HCT116 (cell line): ENCODE measurements at regions not wholly inside any gene's neighbourhood (a gene's known extent, or its start where the extent isn't known, plus 50 kb on each side); places are given as distances from the start of the nearest gene placed in this dataset.

Experiments used
- ATAC-seq: fragments of 200-7000 bp; cut with Tn5 transposase; 2 replicates; pipeline ENCODE4 v1.9.1; 2020; ENCODE audit warnings: mild to moderate bottlenecking, moderate library complexity
- BruUV-seq: library from RNA; stranded (reverse); fragments of 400-500 nt; replicated peaks from 2 replicates; lab custom pipeline; 2021; lab: Mats Ljungman, UMichigan
- CTCF ChIA-PET: fragments of 300-600 bp; sonication (Branson Sonifier 250); formaldehyde crosslinking; loops from one replicate; lab custom pipeline; 2021; ENCODE audit warnings: antibody characterized with exemption; lab: Charles Lee
- POLR2A ChIA-PET: fragments of 300-600, 350-600 bp; sonication (Branson Sonifier 250); formaldehyde crosslinking; loops from one replicate; lab custom pipeline; 2021; ENCODE audit warnings: antibody characterized with exemption; lab: Charles Lee
- RAD21 ChIA-PET, 2 experiments: fragments of 300-600 bp; sonication (Branson Sonifier 250); formaldehyde crosslinking; loops; one replicate each; lab custom pipeline; 2023; ENCODE audit warnings: low total read pairs in 2 of 2; ENCODE audit not compliant: uncharacterized antibody in 2 of 2, unreplicated experiment in 2 of 2, low non-redundant PET in 1 of 2; lab: Charles Lee
- DNase-seq: peaks from one replicate; pipeline ENCODE4 v3.0.0-alpha.2; 2010; ENCODE audit warnings: low read depth, low spot score
- H2AFZ ChIP-seq: fragments of 200-600 bp; shearing (Covaris generic), sonication (generic); 2 replicates; pipeline ENCODE4 v1.6.1; 2017; ENCODE audit warnings: low read depth, mixed run types, mixed read lengths, antibody characterized with exemption, low read length; ENCODE audit not compliant: poor library complexity, severe bottlenecking
- H3K27ac ChIP-seq: 2 replicates; pipeline ENCODE4 v1.5.1; 2012; ENCODE audit warnings: low read depth, low read length
- H3K27me3 ChIP-seq: fragments of 200-600 bp; sonication (generic); 2 replicates; pipeline ENCODE4 v1.6.1; 2016; ENCODE audit warnings: mixed run types, low read length, mixed read lengths; ENCODE audit not compliant: insufficient read depth
- H3K36me3 ChIP-seq, 2 experiments: fragments of 200-500 bp in 1 of 2; fragments of 200-600 bp in 1 of 2; sonication (Bioruptor generic) in 1 of 2; sonication (generic) in 1 of 2; 2 replicates each; pipeline versions ENCODE4 v1.5.1 to v1.6.1; 2014 to 2016; ENCODE audit warnings: low read length in 2 of 2, inconsistent platforms in 1 of 2, mixed read lengths in 1 of 2, mixed run types in 1 of 2; ENCODE audit not compliant: insufficient read depth in 2 of 2, control insufficient read depth in 1 of 2
- H3K4me1 ChIP-seq, 2 experiments: fragments of 200-600 bp in 1 of 2; sonication (generic) in 1 of 2; 2 replicates each; pipeline versions ENCODE4 v1.5.1 to v1.6.1; 2012 to 2017; ENCODE audit warnings: low read length in 2 of 2, inconsistent platforms in 1 of 2, mild to moderate bottlenecking in 1 of 2, mixed read lengths in 1 of 2, mixed run types in 1 of 2, moderate library complexity in 1 of 2; ENCODE audit not compliant: insufficient read depth in 2 of 2, control insufficient read depth in 1 of 2
- H3K4me2 ChIP-seq: fragments of 200-600 bp; sonication (generic); 2 replicates; pipeline ENCODE4 v1.6.1; 2017; ENCODE audit warnings: mixed run types, low read length, mixed read lengths
- H3K4me3 ChIP-seq, 2 experiments: fragments of 200-600 bp in 1 of 2; sonication (generic) in 1 of 2; replicated peaks in 1 of 2; 2 replicates each; pipeline ENCODE4 v1.5.1; 2011 to 2016; ENCODE audit warnings: low read length in 2 of 2, control low read depth in 1 of 2, low read depth in 1 of 2, mild to moderate bottlenecking in 1 of 2, mixed read lengths in 1 of 2, mixed run types in 1 of 2
- H3K79me2 ChIP-seq: fragments of 200-600 bp; sonication (generic); 2 replicates; pipeline ENCODE4 v1.6.1; 2017; ENCODE audit warnings: mild to moderate bottlenecking, mixed run types, low read length, moderate library complexity, mixed read lengths; ENCODE audit not compliant: insufficient read depth
- H3K9ac ChIP-seq: fragments of 200-600 bp; sonication (generic); 2 replicates; pipeline ENCODE4 v1.6.1; 2016; ENCODE audit warnings: low read length, mixed read lengths
- H3K9me2 ChIP-seq: fragments of 200-600 bp; sonication (generic), shearing (Covaris generic); 2 replicates; pipeline ENCODE4 v1.6.1; 2017; ENCODE audit warnings: mixed run types, mild to moderate bottlenecking, moderate library complexity; ENCODE audit not compliant: insufficient read depth
- H3K9me3 ChIP-seq, 2 experiments: fragments of 200-500 bp in 1 of 2; fragments of 200-600 bp in 1 of 2; sonication (Bioruptor generic) in 1 of 2; sonication (generic) in 1 of 2; 2 replicates each; pipeline ENCODE4 v1.6.1; 2014 to 2017; ENCODE audit warnings: low read length in 2 of 2, mixed read lengths in 2 of 2, inconsistent platforms in 1 of 2, low read depth in 1 of 2, mild to moderate bottlenecking in 1 of 2, mixed run types in 1 of 2, moderate library complexity in 1 of 2; ENCODE audit not compliant: control insufficient read depth in 1 of 2, insufficient read depth in 1 of 2
- H4K20me1 ChIP-seq: fragments of 200-600 bp; sonication (generic), shearing (Covaris generic); 2 replicates; pipeline ENCODE4 v1.6.1; 2017; ENCODE audit warnings: mixed run types, mild to moderate bottlenecking, moderate library complexity; ENCODE audit not compliant: insufficient read depth
- CBX3 ChIP-seq: IDR thresholded peaks from 2 replicates; pipeline ENCODE4 v1.6.1; 2012; ENCODE audit warnings: low read depth
- CEBPB ChIP-seq: IDR thresholded peaks from 2 replicates; pipeline ENCODE4 v1.6.1; 2012; ENCODE audit warnings: low read depth
- EGR1 ChIP-seq: IDR thresholded peaks from 2 replicates; pipeline ENCODE4 v1.6.1; 2012; ENCODE audit warnings: low read depth
- EZH2 ChIP-seq: fragments of 200-600 bp; sonication (generic); IDR thresholded peaks from 2 replicates; pipeline ENCODE4 v1.6.1; 2017; ENCODE audit warnings: antibody characterized with exemption, mixed run types
- EZH2phosphoT487 ChIP-seq: fragments of 200-600 bp; IDR thresholded peaks from 2 replicates; pipeline ENCODE4 v1.6.1; 2018; ENCODE audit warnings: antibody characterized with exemption, borderline replicate concordance
- FOSL1 ChIP-seq: IDR thresholded peaks from 2 replicates; pipeline ENCODE4 v1.6.1; 2012; ENCODE audit warnings: low read depth
- JUND ChIP-seq: IDR thresholded peaks from 2 replicates; pipeline ENCODE4 v1.6.1; 2012
- POLR2A ChIP-seq: IDR thresholded peaks from 2 replicates; pipeline ENCODE4 v1.7.0; 2011; ENCODE audit warnings: borderline replicate concordance; ENCODE audit not compliant: insufficient read depth, insufficient read length; ENCODE audit errors: extremely low read depth
- POLR2AphosphoS5 ChIP-seq: IDR thresholded peaks from 2 replicates; pipeline ENCODE4 v1.6.1; 2011; ENCODE audit warnings: mild to moderate bottlenecking, low read depth, low read length, moderate library complexity
- RAD21 ChIP-seq: IDR thresholded peaks from 2 replicates; pipeline ENCODE4 v1.6.1; 2012; ENCODE audit warnings: low read depth, mild to moderate bottlenecking
- SP1 ChIP-seq: IDR thresholded peaks from 2 replicates; pipeline ENCODE4 v1.6.1; 2012; ENCODE audit warnings: low read depth
- SRF ChIP-seq: IDR thresholded peaks from 2 replicates; pipeline ENCODE4 v1.6.1; 2012; ENCODE audit warnings: low read depth
- YY1 ChIP-seq: IDR thresholded peaks from 2 replicates; pipeline ENCODE4 v1.6.1; 2011; ENCODE audit warnings: low read length, low read depth, moderate library complexity, mild to moderate bottlenecking; ENCODE audit not compliant: insufficient replicate concordance; ENCODE audit errors: extremely low read depth
- ZFX ChIP-seq: fragments of 450-650 bp; IDR thresholded peaks from 2 replicates; pipeline ENCODE4 v1.6.1; 2017
- ZNF274 ChIP-seq: fragments of 200-500 bp; sonication (Bioruptor generic); IDR thresholded peaks from 2 replicates; pipeline ENCODE4 v1.6.1; 2014; ENCODE audit warnings: mild to moderate bottlenecking, low read depth, low read length, inconsistent platforms
- intact Hi-C: fragments of 100-400 bp; cut with micrococcal nuclease; formaldehyde crosslinking; loops from 2 replicates; pipeline ENCODE4 v1.10.0; 2022
- TF ChIP-seq, protein P1 (sequence below): IDR thresholded peaks from 2 replicates; pipeline ENCODE4 v1.6.1; 2012
- TF ChIP-seq, protein P2 (sequence below): IDR thresholded peaks from 2 replicates; pipeline ENCODE4 v1.6.1; 2012; ENCODE audit warnings: low read depth
- TF ChIP-seq, protein P3 (sequence below): IDR thresholded peaks from 2 replicates; pipeline ENCODE4 v1.6.1; 2011; ENCODE audit warnings: mild to moderate bottlenecking, low read length, moderate library complexity; ENCODE audit not compliant: insufficient replicate concordance; ENCODE audit errors: extremely low read depth

DNA sequence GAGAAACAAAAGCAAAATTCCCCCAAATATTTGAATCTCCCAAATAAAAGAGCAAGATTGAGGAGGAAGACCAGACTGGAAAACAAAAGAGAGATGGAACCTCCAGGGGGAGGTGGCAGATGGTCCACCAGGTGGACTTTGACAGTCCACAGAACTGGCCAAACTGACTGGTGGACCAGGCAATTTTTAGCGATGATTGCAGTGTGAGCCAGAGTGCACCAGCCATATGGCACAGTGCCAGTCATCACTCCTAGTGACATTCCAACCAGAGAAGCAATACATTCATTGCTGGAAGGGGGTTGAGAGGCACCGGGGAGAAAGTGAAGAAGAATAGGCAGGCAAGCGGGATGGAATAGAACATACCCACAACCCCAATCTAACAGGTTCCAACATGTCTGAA lies 182.9 kb downstream of the EXOC5 start:
- no peak for DNase-seq
- Histone ChIP-seq H3K4me3 (no peak overlapping the region), H3K27me3 (no peaks in the 10 kb centered on the region; the same call in 1 of the 2 replicates), H3K36me3 (no peaks in the 10 kb centered on the region), H3K4me2 (no peak overlapping the region), H3K9ac (no peak overlapping the region), H3K79me2 (no peaks in the 10 kb centered on the region), H3K9me2 (no peaks in the 10 kb centered on the region), H3K4me1 (no peaks in the 10 kb centered on the region), H2AFZ (no peak overlapping the region), H3K27ac (no peak overlapping the region)
- CTCF ChIA-PET, result no interaction called here
- intact Hi-C loops, result no loop called here
- RAD21 ChIA-PET, result no interaction called here
- no TSS peak for BruUV-seq
- POLR2A ChIA-PET, result no interaction called here
- TF ChIP-seq YY1 (no peak), EGR1 (no peak), FOSL1 (no peak), EZH2phosphoT487 (no peak), EZH2 (no peak), ZNF274 (no peak), CBX3 (no peak), ZFX (no peak), RAD21 (no peak), POLR2A (no peak), SRF (no peak), CEBPB (no peak), SP1 (no peak), POLR2AphosphoS5 (no peak), JUND (no peak)
- TF ChIP-seq, protein P1, sequence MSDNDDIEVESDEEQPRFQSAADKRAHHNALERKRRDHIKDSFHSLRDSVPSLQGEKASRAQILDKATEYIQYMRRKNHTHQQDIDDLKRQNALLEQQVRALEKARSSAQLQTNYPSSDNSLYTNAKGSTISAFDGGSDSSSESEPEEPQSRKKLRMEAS, result no peak
- TF ChIP-seq, protein P2, sequence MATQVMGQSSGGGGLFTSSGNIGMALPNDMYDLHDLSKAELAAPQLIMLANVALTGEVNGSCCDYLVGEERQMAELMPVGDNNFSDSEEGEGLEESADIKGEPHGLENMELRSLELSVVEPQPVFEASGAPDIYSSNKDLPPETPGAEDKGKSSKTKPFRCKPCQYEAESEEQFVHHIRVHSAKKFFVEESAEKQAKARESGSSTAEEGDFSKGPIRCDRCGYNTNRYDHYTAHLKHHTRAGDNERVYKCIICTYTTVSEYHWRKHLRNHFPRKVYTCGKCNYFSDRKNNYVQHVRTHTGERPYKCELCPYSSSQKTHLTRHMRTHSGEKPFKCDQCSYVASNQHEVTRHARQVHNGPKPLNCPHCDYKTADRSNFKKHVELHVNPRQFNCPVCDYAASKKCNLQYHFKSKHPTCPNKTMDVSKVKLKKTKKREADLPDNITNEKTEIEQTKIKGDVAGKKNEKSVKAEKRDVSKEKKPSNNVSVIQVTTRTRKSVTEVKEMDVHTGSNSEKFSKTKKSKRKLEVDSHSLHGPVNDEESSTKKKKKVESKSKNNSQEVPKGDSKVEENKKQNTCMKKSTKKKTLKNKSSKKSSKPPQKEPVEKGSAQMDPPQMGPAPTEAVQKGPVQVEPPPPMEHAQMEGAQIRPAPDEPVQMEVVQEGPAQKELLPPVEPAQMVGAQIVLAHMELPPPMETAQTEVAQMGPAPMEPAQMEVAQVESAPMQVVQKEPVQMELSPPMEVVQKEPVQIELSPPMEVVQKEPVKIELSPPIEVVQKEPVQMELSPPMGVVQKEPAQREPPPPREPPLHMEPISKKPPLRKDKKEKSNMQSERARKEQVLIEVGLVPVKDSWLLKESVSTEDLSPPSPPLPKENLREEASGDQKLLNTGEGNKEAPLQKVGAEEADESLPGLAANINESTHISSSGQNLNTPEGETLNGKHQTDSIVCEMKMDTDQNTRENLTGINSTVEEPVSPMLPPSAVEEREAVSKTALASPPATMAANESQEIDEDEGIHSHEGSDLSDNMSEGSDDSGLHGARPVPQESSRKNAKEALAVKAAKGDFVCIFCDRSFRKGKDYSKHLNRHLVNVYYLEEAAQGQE, result no peak
- TF ChIP-seq, protein P3, sequence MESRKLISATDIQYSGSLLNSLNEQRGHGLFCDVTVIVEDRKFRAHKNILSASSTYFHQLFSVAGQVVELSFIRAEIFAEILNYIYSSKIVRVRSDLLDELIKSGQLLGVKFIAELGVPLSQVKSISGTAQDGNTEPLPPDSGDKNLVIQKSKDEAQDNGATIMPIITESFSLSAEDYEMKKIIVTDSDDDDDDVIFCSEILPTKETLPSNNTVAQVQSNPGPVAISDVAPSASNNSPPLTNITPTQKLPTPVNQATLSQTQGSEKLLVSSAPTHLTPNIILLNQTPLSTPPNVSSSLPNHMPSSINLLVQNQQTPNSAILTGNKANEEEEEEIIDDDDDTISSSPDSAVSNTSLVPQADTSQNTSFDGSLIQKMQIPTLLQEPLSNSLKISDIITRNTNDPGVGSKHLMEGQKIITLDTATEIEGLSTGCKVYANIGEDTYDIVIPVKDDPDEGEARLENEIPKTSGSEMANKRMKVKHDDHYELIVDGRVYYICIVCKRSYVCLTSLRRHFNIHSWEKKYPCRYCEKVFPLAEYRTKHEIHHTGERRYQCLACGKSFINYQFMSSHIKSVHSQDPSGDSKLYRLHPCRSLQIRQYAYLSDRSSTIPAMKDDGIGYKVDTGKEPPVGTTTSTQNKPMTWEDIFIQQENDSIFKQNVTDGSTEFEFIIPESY, result no peak
- TF ChIP-seq, all 23 proteins: peak for 0
- no peaks in the 10 kb centered on the region for H3K9me3 ChIP-seq
- H4K20me1 ChIP-seq, result no peaks in the 10 kb centered on the region
- no peak for ATAC-seq
